GM12891 (cell line): ENCODE measurements at regions not wholly inside any gene's neighbourhood (a gene's known extent, or its start where the extent isn't known, plus 50 kb on each side); places are given as distances from the start of the nearest gene placed in this dataset.
"Not testable (repeated sequence)": the region's sequence is repeated elsewhere in the genome, so short reads cannot be mapped to it uniquely, and the experiment has no call there.

Source experiments
- POLR2AphosphoS5 ChIP-seq: IDR thresholded peaks from 2 replicates; pipeline ENCODE4 v1.6.1; 2011; ENCODE audit warnings: low read depth, low read length, control low read depth
- SPI1 ChIP-seq: IDR thresholded peaks from 2 replicates; pipeline ENCODE4 v1.6.1; 2011; ENCODE audit warnings: low read depth, low read length, control low read depth

GRCh38 chr10:101280921-101281320, 51.7 kb upstream of the LBX1 start:
- TF ChIP-seq SPI1, POLR2AphosphoS5: not testable (repeated sequence)
